HepG2 (cell line): ENCODE measurements at regions not wholly inside any gene's neighbourhood (a gene's known extent, or its start where the extent isn't known, plus 50 kb on each side); places are given as distances from the start of the nearest gene placed in this dataset.

Experiments
- ATAC-seq: fragments of 200-7000 bp; cut with Tn5 transposase; 3 replicates; pipeline ENCODE4 v1.9.1; 2020; ENCODE audit warnings: mild to moderate bottlenecking, moderate library complexity
- BruUV-seq: library from RNA; stranded (reverse); fragments of 400-500 nt; replicated peaks from 2 replicates; lab custom pipeline; 2021; lab: Mats Ljungman, UMichigan
- CTCF ChIA-PET: fragments of 300-600 bp; formaldehyde crosslinking; extraction: SDS; loops from one replicate; lab custom pipeline; 2021; ENCODE audit warnings: low total read pairs, inconsistent platforms, low intra/inter-chr PET ratio; lab: Yijun Ruan, JAX
- POLR2A ChIA-PET: fragments of 350-600 bp; sonication (Branson Sonifier 250); formaldehyde crosslinking; loops from one replicate; lab custom pipeline; 2020; ENCODE audit warnings: antibody characterized with exemption, inconsistent platforms; lab: Yijun Ruan, JAX
- DNase-seq: peaks from one replicate; pipeline ENCODE4 v3.0.0-alpha.2; 2015; ENCODE audit warnings: low spot score
- FAIRE-seq: peaks from 3 replicates; lab custom pipeline; 2011; peaks lifted over from hg19 to GRCh38; lab: Jason Lieb, UNC
- H2AFZ ChIP-seq: one replicate; pipeline ENCODE4 v1.6.1; 2011; ENCODE audit warnings: low read length, inconsistent platforms
- H3K27ac ChIP-seq: fragments of 300-600 bp; 3 replicates; pipeline ENCODE4 v1.8.0; 2011; ENCODE audit warnings: mixed run types, mild to moderate bottlenecking, mixed read lengths, low read length, inconsistent platforms; ENCODE audit not compliant: insufficient read depth; ENCODE audit errors: extremely low read length
- H3K27me3 ChIP-seq, 2 experiments: fragments of 200-600 bp in 1 of 2; 2 replicates in 1 of 2; 3 replicates in 1 of 2; pipeline versions ENCODE4 v1.6.0 to v1.8.0; 2011; ENCODE audit warnings: low read length in 2 of 2, mild to moderate bottlenecking in 2 of 2, moderate library complexity in 2 of 2, inconsistent platforms in 1 of 2; ENCODE audit not compliant: insufficient read depth in 2 of 2, control insufficient read depth in 1 of 2
- H3K36me3 ChIP-seq, 2 experiments: fragments of 200-600 bp in 1 of 2; replicated peaks in 1 of 2; 2 replicates in 1 of 2; 3 replicates in 1 of 2; pipeline versions ENCODE4 v1.5.1 to v1.8.0; 2011; ENCODE audit warnings: low read length in 2 of 2, inconsistent platforms in 1 of 2; ENCODE audit not compliant: insufficient read depth in 2 of 2, control insufficient read depth in 1 of 2
- H3K4me1 ChIP-seq: 2 replicates; pipeline ENCODE4 v1.5.1; 2012; ENCODE audit warnings: low read length, inconsistent platforms; ENCODE audit not compliant: insufficient read depth
- H3K4me2 ChIP-seq: 2 replicates; pipeline ENCODE4 v1.6.0; 2011; ENCODE audit warnings: low read depth, low read length, inconsistent platforms
- H3K4me3 ChIP-seq, 3 experiments: fragments of 200-600 bp in 1 of 3; sonication (generic), shearing (Covaris generic) in 1 of 3; replicated peaks in 1 of 3; 2 replicates each; pipeline ENCODE4 v1.5.1; 2011 to 2016; ENCODE audit warnings: low read length in 3 of 3, inconsistent platforms in 2 of 3, low read depth in 2 of 3, mild to moderate bottlenecking in 2 of 3, control low read depth in 1 of 3, mixed read lengths in 1 of 3; ENCODE audit not compliant: insufficient read depth in 1 of 3
- H3K79me2 ChIP-seq: one replicate; pipeline ENCODE4 v1.6.1; 2011; ENCODE audit warnings: low read length, inconsistent platforms; ENCODE audit not compliant: insufficient read depth
- H3K9ac ChIP-seq: 2 replicates; pipeline ENCODE4 v1.6.0; 2011; ENCODE audit warnings: mild to moderate bottlenecking, low read depth, low read length, inconsistent platforms; ENCODE audit not compliant: insufficient read depth
- H3K9me3 ChIP-seq: 2 replicates; pipeline ENCODE4 v1.5.1; 2012; ENCODE audit warnings: mild to moderate bottlenecking, low read length
- H4K20me1 ChIP-seq: 2 replicates; pipeline ENCODE4 v1.6.0; 2011; ENCODE audit warnings: inconsistent platforms, mild to moderate bottlenecking, low read length, moderate library complexity; ENCODE audit not compliant: insufficient read depth
- ATAD3A ChIP-seq: sonication (generic); formaldehyde crosslinking; IDR thresholded peaks from 2 replicates; pipeline ENCODE4 v1.4.0; 2020; ENCODE audit warnings: missing genetic modification reagents
- E2F2 ChIP-seq: sonication (generic); formaldehyde crosslinking; IDR thresholded peaks from 2 replicates; pipeline ENCODE4 v1.4.0; 2020; ENCODE audit warnings: missing genetic modification reagents, borderline replicate concordance
- REL ChIP-seq: sonication (generic); formaldehyde crosslinking; conservative IDR thresholded peaks from 2 replicates; pipeline ENCODE4 v1.8.0; 2022; ENCODE audit warnings: mild to moderate bottlenecking, missing genetic modification reagents, moderate library complexity
- RXRB ChIP-seq: IDR thresholded peaks from 2 replicates; pipeline ENCODE4 v1.6.1; 2016; ENCODE audit warnings: borderline replicate concordance, missing genetic modification reagents, missing compliant biosample characterization
- ZMYM2 ChIP-seq: sonication (generic); formaldehyde crosslinking; IDR thresholded peaks from 2 replicates; pipeline ENCODE4 v1.8.0; 2022; ENCODE audit warnings: mild to moderate bottlenecking, missing genetic modification reagents
- ZNF10 ChIP-seq: sonication (generic); formaldehyde crosslinking; IDR thresholded peaks from 2 replicates; pipeline ENCODE4 v1.4.0; 2020; ENCODE audit warnings: mild to moderate bottlenecking, low read depth, missing genetic modification reagents, borderline replicate concordance
- ZNF276 ChIP-seq: sonication (generic); formaldehyde crosslinking; IDR thresholded peaks from 2 replicates; pipeline ENCODE4 v1.4.0; 2020; ENCODE audit warnings: mild to moderate bottlenecking, low read depth, missing genetic modification reagents
- ZNF598 ChIP-seq: sonication (generic); formaldehyde crosslinking; IDR thresholded peaks from 2 replicates; pipeline ENCODE4 v1.5.1; 2020; ENCODE audit warnings: mild to moderate bottlenecking, missing genetic modification reagents, borderline replicate concordance
- ZNF644 ChIP-seq: IDR thresholded peaks from 2 replicates; pipeline ENCODE4 v1.6.1; 2016; ENCODE audit warnings: low read depth
- ZNF83 ChIP-seq: sonication (generic); formaldehyde crosslinking; IDR thresholded peaks from 2 replicates; pipeline ENCODE4 v1.4.0; 2020; ENCODE audit warnings: missing genetic modification reagents, mild to moderate bottlenecking, borderline replicate concordance
- WGBS: methylation state at CpG from one replicate; pipeline ENCODE4 v1.1.6; 2017; ENCODE audit warnings: low lambda C conversion rate; 5-methylcytosine and 5-hydroxymethylcytosine counted together
- in situ Hi-C: cut with HindIII; loops from 2 replicates; pipeline ENCODE4 v1.10.0; 2017; ENCODE audit warnings: low pct_unique_long_range_greater_than_20kb; ENCODE audit not compliant: extremely low pct_ligation_motif_present
- intact Hi-C: fragments of 100-400 bp; cut with micrococcal nuclease; formaldehyde crosslinking; loops from one replicate; pipeline ENCODE4 v1.10.0; 2022; ENCODE audit not compliant: unreplicated experiment

GRCh38 chr10:8752146-8752843 lies 697.8 kb downstream of the GATA3 start:
- WGBS: 4% methylated on average over 7 of the region's 7 CpGs

More at GRCh38 chr10:8752146-8752843, 697.8 kb downstream of the GATA3 start:
- no TSS peak for BruUV-seq
- H3K27me3 ChIP-seq: no peaks in the 10 kb centered on the region
- no peaks in the 10 kb centered on the region for H3K4me1 ChIP-seq
- no peak for TF ChIP-seq ATAD3A (CRISPR knock-in tag)
- TF ChIP-seq ZNF10 (CRISPR knock-in tag): no peak
- TF ChIP-seq ZNF598 (CRISPR knock-in tag): no peak
- no peak for TF ChIP-seq ZMYM2 (CRISPR knock-in tag)
- TF ChIP-seq ZNF644 (CRISPR knock-in tag): no peak
- TF ChIP-seq REL (CRISPR knock-in tag): no peak
- no peak for TF ChIP-seq E2F2 (CRISPR knock-in tag)
- TF ChIP-seq RXRB: no peak
- TF ChIP-seq ZNF83 (CRISPR knock-in tag): no peak
- TF ChIP-seq ZNF276: no peak
- H3K4me2 ChIP-seq: no peak overlapping the region
- CTCF ChIA-PET: no interaction called here
- no peaks in the 10 kb centered on the region for H3K79me2 ChIP-seq
- POLR2A ChIA-PET: no interaction called here
- H3K9ac ChIP-seq: no peak overlapping the region
- no peaks in the 10 kb centered on the region for H3K9me3 ChIP-seq
- ATAC-seq (no peak), FAIRE-seq (no peak), DNase-seq (no peak)
- H3K4me3 ChIP-seq: no peak overlapping the region
- no peak overlapping the region for H2AFZ ChIP-seq
- no peaks in the 10 kb centered on the region for H4K20me1 ChIP-seq
- no peak overlapping the region for H3K27ac ChIP-seq
- intact Hi-C loops: no loop called here
- in situ Hi-C loops: no loop called here
- no peaks in the 10 kb centered on the region for H3K36me3 ChIP-seq
